ENCODE measurements at regions not wholly inside any gene's neighbourhood (a gene's known extent, or its start where the extent isn't known, plus 50 kb on each side); places are given as distances from the start of the nearest gene placed in this dataset.

DNA sequence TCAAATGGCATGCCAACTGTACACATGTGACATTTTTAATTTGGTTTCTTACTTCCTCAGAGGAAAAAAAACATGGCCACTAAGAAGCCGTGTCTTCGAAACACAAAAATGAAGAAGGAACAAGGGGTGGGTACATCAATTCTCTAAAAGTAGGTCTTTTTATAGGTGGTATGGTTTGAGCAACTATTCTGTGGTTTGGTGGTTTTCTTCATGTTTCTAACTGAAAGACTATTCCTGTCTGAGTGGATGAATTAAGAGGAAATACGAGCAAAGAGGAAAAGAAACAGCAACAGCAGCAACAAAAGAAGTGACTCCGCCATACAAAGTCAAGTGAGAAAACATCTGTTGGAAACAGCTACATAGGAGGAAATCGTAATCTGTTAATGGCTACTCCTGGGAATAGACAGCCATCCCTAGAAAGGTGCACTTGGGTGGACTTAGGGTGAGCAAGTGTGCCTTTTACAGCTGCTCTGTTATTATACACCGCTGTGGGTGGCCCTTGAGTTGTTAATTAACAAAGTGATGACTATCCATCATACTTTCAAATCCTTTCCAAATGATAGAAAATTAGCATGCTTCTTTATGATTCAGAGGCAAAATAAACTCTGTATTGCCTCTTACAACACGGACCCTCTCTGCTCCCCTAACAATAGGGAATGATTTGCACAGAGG is 575.8 kb downstream of the TLE1 start:
- Mint-ChIP-seq H3K27ac (peak overlapping the region; percentile 11 to 55 (median 20)), H3K4me1 (peaks cover 45% of the 10 kb centered on the region), H3K36me3 (ENCODE audit: low read depth) (no peaks in the 10 kb centered on the region), H3K9me3 (no peaks in the 10 kb centered on the region), H3K27me3 (ENCODE audit: low read depth) (peaks cover 4% of the 10 kb centered on the region), H3K4me3 (no peak overlapping the region)
- TF ChIP-seq, protein P1, sequence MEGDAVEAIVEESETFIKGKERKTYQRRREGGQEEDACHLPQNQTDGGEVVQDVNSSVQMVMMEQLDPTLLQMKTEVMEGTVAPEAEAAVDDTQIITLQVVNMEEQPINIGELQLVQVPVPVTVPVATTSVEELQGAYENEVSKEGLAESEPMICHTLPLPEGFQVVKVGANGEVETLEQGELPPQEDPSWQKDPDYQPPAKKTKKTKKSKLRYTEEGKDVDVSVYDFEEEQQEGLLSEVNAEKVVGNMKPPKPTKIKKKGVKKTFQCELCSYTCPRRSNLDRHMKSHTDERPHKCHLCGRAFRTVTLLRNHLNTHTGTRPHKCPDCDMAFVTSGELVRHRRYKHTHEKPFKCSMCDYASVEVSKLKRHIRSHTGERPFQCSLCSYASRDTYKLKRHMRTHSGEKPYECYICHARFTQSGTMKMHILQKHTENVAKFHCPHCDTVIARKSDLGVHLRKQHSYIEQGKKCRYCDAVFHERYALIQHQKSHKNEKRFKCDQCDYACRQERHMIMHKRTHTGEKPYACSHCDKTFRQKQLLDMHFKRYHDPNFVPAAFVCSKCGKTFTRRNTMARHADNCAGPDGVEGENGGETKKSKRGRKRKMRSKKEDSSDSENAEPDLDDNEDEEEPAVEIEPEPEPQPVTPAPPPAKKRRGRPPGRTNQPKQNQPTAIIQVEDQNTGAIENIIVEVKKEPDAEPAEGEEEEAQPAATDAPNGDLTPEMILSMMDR (IDR thresholded peaks at IDR 0.05; ENCODE audit: unreplicated experiment in 3 of 3): no peak

GRCh38 chr9:81112627-81113452 is 576.5 kb downstream of the TLE1 start:
- no peak overlapping the region for H3K4me3 Mint-ChIP-seq
- peaks cover 4% of the 10 kb centered on the region for H3K27me3 Mint-ChIP-seq (ENCODE audit: low read depth)
- H3K27ac Mint-ChIP-seq: peak overlapping the region; percentile 11 to 43 (median 20)
- no peaks in the 10 kb centered on the region for H3K9me3 Mint-ChIP-seq
- H3K36me3 Mint-ChIP-seq (ENCODE audit: low read depth): no peaks in the 10 kb centered on the region
- peaks cover 43% of the 10 kb centered on the region for H3K4me1 Mint-ChIP-seq
- TF ChIP-seq, protein P1 (IDR thresholded peaks at IDR 0.05; ENCODE audit: unreplicated experiment in 3 of 3): no peak

DNA sequence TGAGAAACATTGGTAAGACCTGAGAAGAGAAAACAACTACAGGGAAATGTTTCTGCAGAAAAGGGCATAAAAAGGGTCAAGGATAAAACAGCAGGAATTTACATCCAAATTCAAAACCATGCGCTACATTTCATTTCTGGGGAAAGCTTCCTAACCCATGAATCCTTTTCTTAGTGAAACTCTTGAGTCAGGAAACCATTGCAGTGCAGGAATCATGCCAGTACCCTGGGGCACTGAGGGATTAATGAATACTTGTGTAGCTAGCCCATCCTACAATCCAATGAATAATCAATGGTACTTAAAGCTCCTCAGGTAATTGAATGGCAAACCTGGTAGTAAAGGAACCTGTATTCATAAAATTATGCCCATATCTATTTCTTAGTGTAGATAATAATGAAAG is 580.5 kb downstream of the TLE1 start:
- H3K9me3 Mint-ChIP-seq: no peaks in the 10 kb centered on the region
- peaks cover 20% of the 10 kb centered on the region for H3K4me1 Mint-ChIP-seq
- H3K27me3 Mint-ChIP-seq (ENCODE audit: low read depth): peaks cover 8% of the 10 kb centered on the region
- H3K4me3 Mint-ChIP-seq: no peak overlapping the region
- H3K27ac Mint-ChIP-seq: no peak overlapping the region
- TF ChIP-seq, protein P1 (IDR thresholded peaks at IDR 0.05; ENCODE audit: unreplicated experiment in 3 of 3): no peak
- no peaks in the 10 kb centered on the region for H3K36me3 Mint-ChIP-seq (ENCODE audit: low read depth)

DNA sequence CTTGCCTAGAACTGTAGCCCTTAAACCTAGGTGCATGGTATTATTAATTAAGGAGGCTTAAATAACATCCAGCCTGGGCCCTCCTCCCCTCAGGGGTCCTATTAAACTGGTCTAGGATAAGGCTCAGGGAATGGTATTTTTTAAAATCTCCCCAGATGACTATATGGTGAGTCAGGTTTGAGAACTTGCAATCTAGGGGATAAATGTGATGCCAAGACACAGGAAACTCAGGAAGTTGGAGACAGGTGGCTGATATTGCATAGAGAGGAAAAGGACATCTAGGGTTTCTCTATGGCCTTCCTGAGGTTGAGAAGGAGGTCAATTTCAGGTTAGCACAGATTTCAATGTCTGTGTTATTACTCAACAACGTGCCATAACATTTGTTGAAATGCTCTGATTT is 581.0 kb downstream of the TLE1 start:
- Mint-ChIP-seq H3K36me3 (ENCODE audit: low read depth) (no peaks in the 10 kb centered on the region), H3K4me1 (peaks cover 16% of the 10 kb centered on the region), H3K27me3 (ENCODE audit: low read depth) (peaks cover 8% of the 10 kb centered on the region), H3K4me3 (no peak overlapping the region), H3K27ac (no peak overlapping the region), H3K9me3 (no peaks in the 10 kb centered on the region)
- TF ChIP-seq, protein P1 (IDR thresholded peaks at IDR 0.05; ENCODE audit: unreplicated experiment in 3 of 3): no peak

DNA sequence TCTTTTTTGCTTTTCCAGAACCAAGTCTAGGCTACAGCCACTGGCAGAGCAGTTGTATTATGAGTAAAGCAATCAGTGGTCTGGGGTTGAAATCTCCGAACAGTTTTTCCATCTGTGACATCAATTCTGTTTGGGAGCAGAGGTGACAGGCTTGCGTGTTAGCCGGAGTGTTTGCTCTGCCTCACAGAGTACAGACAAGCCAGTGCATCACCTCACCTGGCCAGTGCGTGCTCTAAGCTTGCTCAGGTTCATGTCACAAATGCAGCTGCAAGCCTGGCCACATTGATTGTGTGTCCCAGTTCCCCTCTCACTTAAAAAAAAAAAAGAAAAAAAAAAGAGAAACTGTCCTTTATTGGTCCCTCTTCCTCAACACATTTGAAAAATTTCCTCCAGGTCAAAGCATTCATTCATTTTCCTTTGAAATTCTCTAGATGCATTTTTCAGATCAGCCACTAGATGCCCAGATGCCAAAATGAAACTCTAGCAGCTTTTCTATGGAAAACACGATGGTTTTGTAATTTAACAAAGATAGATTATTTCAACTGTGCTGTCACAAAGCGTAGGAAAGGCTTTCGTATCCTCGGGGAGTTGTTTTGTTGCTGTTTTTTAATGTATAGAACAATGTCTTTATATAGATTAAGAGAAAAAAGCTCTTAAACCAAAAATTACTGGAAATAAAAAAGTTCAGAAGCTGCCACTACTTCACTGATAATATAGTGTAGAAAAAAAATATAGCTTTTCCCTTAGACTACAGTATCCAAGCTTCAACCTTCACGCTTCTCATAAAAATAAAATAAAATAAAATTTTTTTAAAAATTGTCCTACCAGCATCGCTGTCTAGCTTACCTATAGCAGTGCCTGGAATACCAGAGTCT is 585.5 kb downstream of the TLE1 start:
- TF ChIP-seq, protein P1 (IDR thresholded peaks at IDR 0.05; ENCODE audit: unreplicated experiment in 3 of 3): peak; percentile 44 to 49 (median 45)
- peaks cover 6% of the 10 kb centered on the region for H3K36me3 Mint-ChIP-seq (ENCODE audit: low read depth)
- no peak overlapping the region for H3K27ac Mint-ChIP-seq
- no peak overlapping the region for H3K4me3 Mint-ChIP-seq
- H3K27me3 Mint-ChIP-seq (ENCODE audit: low read depth): peaks cover 4% of the 10 kb centered on the region
- peaks cover 14% of the 10 kb centered on the region for H3K9me3 Mint-ChIP-seq
- no peaks in the 10 kb centered on the region for H3K4me1 Mint-ChIP-seq
